Testis (tissue), 2 donors: ENCODE measurements at regions not wholly inside any gene's neighbourhood (a gene's known extent, or its start where the extent isn't known, plus 50 kb on each side); places are given as distances from the start of the nearest gene placed in this dataset.

Experiments
- DNase-seq: peaks from one replicate; pipeline ENCODE4 v3.0.0-alpha.2; 2019
- H3K27ac ChIP-seq, 2 donors: fragments of 200-600 bp; sonication (generic); one replicate each; pipeline ENCODE4 v1.5.1; 2019
- H3K27me3 ChIP-seq: fragments of 200-600 bp; sonication (generic); one replicate; pipeline ENCODE4 v1.5.1; 2019
- H3K36me3 ChIP-seq: fragments of 200-600 bp; sonication (generic); one replicate; pipeline ENCODE4 v1.5.1; 2017; ENCODE audit warnings: low read depth; ENCODE audit errors: missing control alignments
- H3K4me1 ChIP-seq: fragments of 200-600 bp; sonication (generic); one replicate; pipeline ENCODE4 v1.5.1; 2019
- H3K4me3 ChIP-seq, 2 donors: fragments of 200-600 bp; sonication (generic); one replicate each; pipeline ENCODE4 v1.5.1; 2017 to 2019
- H3K9me3 ChIP-seq: fragments of 200-600 bp; sonication (generic); one replicate; pipeline ENCODE4 v1.5.1; 2017
- POLR2A ChIP-seq: fragments of 450-650 bp; IDR thresholded peaks from one replicate; pipeline ENCODE4 v1.6.1; 2017; ENCODE audit warnings: antibody characterized with exemption, mild to moderate bottlenecking, moderate library complexity
- WGBS, 2 donors: methylation state at CpG; one replicate each; pipeline ENCODE4 v1.1.5; 2018; 5-methylcytosine and 5-hydroxymethylcytosine counted together
- intact Hi-C: fragments of 100-400 bp; cut with DNase I; formaldehyde crosslinking; loops from one replicate; pipeline ENCODE4 v1.15.1; 2023; ENCODE audit warnings: low total_unique reads
- TF ChIP-seq, protein P1 (sequence below), 3 experiments: fragments of 450-650 bp in 2 of 3; fragments of 200-600 bp in 1 of 3; sonication (generic) in 1 of 3; IDR thresholded peaks; one replicate each; pipeline ENCODE4 v1.5.1; 2016 to 2019; ENCODE audit warnings: antibody characterized with exemption in 3 of 3, mild to moderate bottlenecking in 2 of 3, moderate library complexity in 1 of 3

DNA sequence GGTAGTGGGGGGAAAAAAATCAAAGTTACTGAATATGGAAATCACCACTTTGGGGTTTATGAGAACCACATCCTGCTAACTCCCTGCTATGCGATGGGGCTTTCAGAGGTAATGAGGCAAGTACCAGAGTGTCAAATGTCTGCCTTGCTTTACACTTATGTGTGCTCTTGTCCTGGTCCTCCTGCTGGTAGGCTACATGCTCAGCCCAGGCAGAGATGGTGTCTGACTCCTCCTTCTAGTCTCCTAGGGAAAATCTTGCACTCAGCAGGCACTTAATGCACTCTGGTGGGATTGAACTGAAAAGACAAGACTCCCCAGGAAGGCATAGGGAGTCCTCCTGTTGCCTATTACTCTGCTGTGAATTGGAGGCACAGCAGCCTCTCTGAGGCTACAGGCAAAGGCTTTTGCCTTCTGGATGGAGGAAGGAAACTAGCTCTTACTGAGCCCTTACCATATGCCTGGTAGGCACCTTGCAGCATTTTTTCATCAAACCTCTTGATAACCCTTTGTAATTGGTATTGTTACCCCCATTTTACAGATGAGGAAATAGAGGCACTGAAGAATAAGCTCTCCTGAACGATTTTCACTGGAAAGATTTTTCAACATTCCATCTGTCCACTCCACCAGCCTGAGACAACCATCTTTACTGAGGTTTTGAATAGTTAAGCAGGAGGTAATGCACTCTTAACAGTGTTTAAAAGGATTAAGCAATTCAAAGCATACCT is 132.1 kb upstream of the PAX6 start:
- intact Hi-C loops, result no loop called here

DNA sequence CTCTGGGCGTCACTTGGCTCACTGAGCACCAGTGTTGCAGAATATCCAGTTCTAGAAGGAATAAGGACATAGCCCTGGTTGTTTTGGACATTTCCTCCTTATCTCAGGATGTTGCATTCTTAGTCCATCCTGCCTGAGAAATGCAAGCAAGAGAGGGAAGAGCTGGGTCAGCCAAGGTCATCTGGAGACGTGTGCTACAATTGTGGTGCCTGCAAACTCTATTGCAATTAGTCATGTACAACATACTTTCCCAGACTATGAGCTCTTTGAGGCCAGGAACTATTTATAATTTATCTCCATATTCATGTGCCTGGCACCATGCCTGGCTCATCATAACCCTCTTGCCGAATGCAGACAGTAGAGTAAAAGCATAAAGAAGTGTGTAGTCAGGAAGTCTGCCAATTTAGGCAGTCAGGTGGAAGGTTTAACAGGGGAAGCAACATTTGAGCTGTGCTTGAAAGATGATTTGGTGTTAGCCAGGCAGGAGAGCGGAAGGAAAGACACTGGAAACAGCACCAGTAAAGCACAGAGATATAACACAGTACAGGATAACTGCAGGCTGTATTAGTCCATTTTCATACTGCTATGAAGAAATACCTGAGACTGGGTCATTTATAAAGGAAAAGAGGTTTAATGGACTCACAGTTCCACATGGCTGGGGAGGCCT is 129.4 kb upstream of the PAX6 start:
- H3K4me3 ChIP-seq, result no peak overlapping the region
- TF ChIP-seq, protein P1, sequence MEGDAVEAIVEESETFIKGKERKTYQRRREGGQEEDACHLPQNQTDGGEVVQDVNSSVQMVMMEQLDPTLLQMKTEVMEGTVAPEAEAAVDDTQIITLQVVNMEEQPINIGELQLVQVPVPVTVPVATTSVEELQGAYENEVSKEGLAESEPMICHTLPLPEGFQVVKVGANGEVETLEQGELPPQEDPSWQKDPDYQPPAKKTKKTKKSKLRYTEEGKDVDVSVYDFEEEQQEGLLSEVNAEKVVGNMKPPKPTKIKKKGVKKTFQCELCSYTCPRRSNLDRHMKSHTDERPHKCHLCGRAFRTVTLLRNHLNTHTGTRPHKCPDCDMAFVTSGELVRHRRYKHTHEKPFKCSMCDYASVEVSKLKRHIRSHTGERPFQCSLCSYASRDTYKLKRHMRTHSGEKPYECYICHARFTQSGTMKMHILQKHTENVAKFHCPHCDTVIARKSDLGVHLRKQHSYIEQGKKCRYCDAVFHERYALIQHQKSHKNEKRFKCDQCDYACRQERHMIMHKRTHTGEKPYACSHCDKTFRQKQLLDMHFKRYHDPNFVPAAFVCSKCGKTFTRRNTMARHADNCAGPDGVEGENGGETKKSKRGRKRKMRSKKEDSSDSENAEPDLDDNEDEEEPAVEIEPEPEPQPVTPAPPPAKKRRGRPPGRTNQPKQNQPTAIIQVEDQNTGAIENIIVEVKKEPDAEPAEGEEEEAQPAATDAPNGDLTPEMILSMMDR (IDR thresholded peaks at IDR 0.05), result no peak
- TF ChIP-seq POLR2A, result no peak
- DNase-seq, result peak; percentile 15
- no peaks in the 10 kb centered on the region for H3K27me3 ChIP-seq
- intact Hi-C loops, result no loop called here
- no peaks in the 10 kb centered on the region for H3K36me3 ChIP-seq
- H3K27ac ChIP-seq, result no peak overlapping the region
- 45 to 53% methylated on average over 4 of the region's 4 CpGs for WGBS, 2 donors
- no peaks in the 10 kb centered on the region for H3K9me3 ChIP-seq
- no peaks in the 10 kb centered on the region for H3K4me1 ChIP-seq

More for the DNA sequence above, 132.1 kb upstream of the PAX6 start:
- Histone ChIP-seq H3K4me1 (no peaks in the 10 kb centered on the region), H3K27me3 (no peaks in the 10 kb centered on the region), H3K4me3 (no peak overlapping the region), H3K27ac (no peak overlapping the region), H3K36me3 (no peaks in the 10 kb centered on the region), H3K9me3 (no peaks in the 10 kb centered on the region)
- TF ChIP-seq, protein P1 (IDR thresholded peaks at IDR 0.05), result no peak
- TF ChIP-seq POLR2A, result no peak
- no peak for DNase-seq
- WGBS, 2 donors, result 53 to 59% methylated on average over 2 of the region's 2 CpGs

DNA sequence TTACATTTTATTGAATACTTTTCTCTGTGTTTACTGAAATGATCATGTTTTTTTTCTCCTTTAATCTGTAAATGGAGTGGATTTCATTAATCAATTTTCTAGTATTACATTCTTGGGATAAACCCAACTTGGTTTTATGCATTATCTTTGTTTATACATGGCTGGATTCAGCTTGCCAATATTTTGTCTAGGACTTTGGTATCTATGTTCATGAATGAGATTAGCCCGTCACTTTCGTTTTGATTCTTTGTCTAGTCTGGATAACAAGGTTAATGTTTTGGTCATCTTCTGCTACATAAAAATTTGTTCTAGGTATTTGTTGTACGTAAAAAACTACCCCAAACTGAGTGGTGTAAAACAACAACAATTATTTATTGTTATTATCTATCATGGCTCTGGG is 127.9 kb upstream of the PAX6 start:
- intact Hi-C loops, result no loop called here
- Histone ChIP-seq H3K27ac (no peak overlapping the region), H3K9me3 (no peaks in the 10 kb centered on the region), H3K4me3 (no peak overlapping the region), H3K4me1 (no peaks in the 10 kb centered on the region), H3K36me3 (no peaks in the 10 kb centered on the region), H3K27me3 (no peaks in the 10 kb centered on the region)
- TF ChIP-seq POLR2A, result no peak
- TF ChIP-seq, protein P1 (IDR thresholded peaks at IDR 0.05), result no peak
- WGBS, 2 donors, result 44 to 49% methylated on average over 3 of the region's 3 CpGs
- no peak for DNase-seq

DNA sequence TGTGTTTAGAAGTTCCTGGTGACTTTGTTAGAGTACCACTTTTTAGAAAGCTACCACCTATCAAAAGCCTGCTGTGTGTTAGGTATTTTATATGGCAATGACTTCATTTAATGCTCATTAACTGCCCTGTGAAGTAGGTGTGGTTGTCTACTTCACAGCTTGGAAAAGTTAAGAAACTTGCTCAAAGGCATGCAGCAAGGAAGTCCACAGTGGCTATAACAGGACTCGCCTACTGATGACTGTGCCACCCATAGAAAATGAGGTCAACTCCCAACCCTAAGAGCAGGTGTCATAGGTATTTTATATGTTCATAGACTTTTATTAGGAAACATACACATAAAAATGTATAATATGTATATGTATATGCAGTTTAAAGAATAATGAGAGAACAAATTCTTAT is 125.2 kb upstream of the PAX6 start:
- Histone ChIP-seq H3K4me3 (no peak overlapping the region), H3K4me1 (no peaks in the 10 kb centered on the region), H3K27ac (no peak overlapping the region), H3K9me3 (no peaks in the 10 kb centered on the region), H3K27me3 (no peaks in the 10 kb centered on the region), H3K36me3 (no peaks in the 10 kb centered on the region)
- no peak for DNase-seq
- TF ChIP-seq POLR2A, result no peak
- TF ChIP-seq, protein P1 (IDR thresholded peaks at IDR 0.05), result no peak
- intact Hi-C loops, result no loop called here
- 82 to 97% methylated on average over 1 of the region's 1 CpG for WGBS, 2 donors
